ENCODE measurements at regions not wholly inside any gene's neighbourhood (a gene's known extent, or its start where the extent isn't known, plus 50 kb on each side); places are given as distances from the start of the nearest gene placed in this dataset.
A peak's percentile ranks its signal among the peaks of the same experiment; 100 is the strongest.

GRCh38 chr6:40152701-40153436, 218.6 kb upstream of the MOCS1 start:
- Histone ChIP-seq H3K27me3 (replicated peaks; ENCODE audit: control insufficient read depth, insufficient read depth, low read length) (no peaks in the 10 kb centered on the region), H3K4me3 (replicated peaks; ENCODE audit: low read depth, low read length) (no peak overlapping the region), H3K36me3 (ENCODE audit: control insufficient read depth, insufficient read depth, low read length) (no peaks in the 10 kb centered on the region)
- TF ChIP-seq CTCF (IDR thresholded peaks at IDR 0.05; ENCODE audit: insufficient read depth, low read length, poor library complexity, severe bottlenecking): no peak
- no peak for DNase-seq (ENCODE audit: extremely low read depth, insufficient read length)

DNA sequence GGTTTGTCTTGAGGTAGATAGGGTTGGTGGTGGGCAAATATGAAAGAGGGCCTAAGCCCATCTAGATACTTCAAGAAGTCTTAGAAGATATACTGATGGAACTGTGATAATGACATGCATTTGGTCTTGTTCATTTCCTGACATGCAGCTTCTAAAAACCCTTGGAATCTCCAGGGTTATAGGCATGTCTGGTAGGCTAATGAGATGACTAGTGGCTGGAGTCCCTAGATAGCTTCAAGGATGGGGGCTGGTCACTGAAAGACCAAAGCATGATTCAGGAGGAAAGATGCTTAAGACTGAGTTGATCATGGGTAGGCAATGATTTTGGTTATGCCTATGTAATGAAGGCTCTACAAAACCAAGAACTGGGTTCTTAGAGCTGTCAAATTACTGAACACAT, 217.9 kb upstream of the MOCS1 start:
- no peak for TF ChIP-seq CTCF (IDR thresholded peaks at IDR 0.05; ENCODE audit: insufficient read depth, low read length, poor library complexity, severe bottlenecking)
- no peaks in the 10 kb centered on the region for H3K36me3 ChIP-seq (ENCODE audit: control insufficient read depth, insufficient read depth, low read length)
- DNase-seq (ENCODE audit: extremely low read depth, insufficient read length): no peak
- no peak overlapping the region for H3K4me3 ChIP-seq (replicated peaks; ENCODE audit: low read depth, low read length)
- H3K27me3 ChIP-seq (replicated peaks; ENCODE audit: control insufficient read depth, insufficient read depth, low read length): no peaks in the 10 kb centered on the region

DNA sequence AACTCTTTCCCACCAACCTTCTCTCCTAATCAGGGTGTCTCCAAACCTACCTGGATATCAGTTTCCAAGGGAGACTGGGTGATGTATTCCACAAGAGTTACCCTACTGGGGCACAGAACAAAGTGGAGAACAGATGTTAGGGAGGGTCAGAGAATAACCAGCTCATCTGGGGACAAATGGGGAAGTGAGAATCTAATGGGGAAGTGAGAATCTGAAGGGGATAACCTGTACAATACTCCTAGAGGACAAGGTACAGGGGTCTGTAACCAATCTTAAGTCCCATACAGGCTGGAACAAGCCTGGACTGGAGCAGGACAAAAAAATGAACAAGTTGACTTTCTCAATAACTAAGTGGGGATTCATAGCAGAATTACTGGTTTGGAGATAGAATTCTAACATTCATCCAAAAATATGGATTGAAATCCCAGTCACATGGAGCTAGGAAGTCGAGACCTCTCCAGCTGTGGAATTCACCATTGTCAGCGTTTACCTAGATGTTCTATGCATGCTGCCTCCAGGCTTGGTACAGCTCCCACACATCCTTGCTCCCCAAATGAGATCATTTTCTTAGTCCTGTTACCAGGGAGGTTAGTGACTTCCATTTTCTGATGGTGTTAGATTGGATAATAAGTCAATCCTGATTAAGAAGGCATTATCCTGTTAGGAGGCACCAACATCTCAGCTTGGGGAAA, 214.8 kb upstream of the MOCS1 start:
- peak; percentile 43 for DNase-seq (ENCODE audit: extremely low read depth, insufficient read length)
- Histone ChIP-seq H3K4me3 (replicated peaks; ENCODE audit: low read depth, low read length) (no peak overlapping the region), H3K36me3 (ENCODE audit: control insufficient read depth, insufficient read depth, low read length) (no peaks in the 10 kb centered on the region), H3K27me3 (replicated peaks; ENCODE audit: control insufficient read depth, insufficient read depth, low read length) (no peaks in the 10 kb centered on the region)
- no peak for TF ChIP-seq CTCF (IDR thresholded peaks at IDR 0.05; ENCODE audit: insufficient read depth, low read length, poor library complexity, severe bottlenecking)

- Histone ChIP-seq H3K36me3 (ENCODE audit: control insufficient read depth, insufficient read depth, low read length) (no peaks in the 10 kb centered on the region), H3K27me3 (replicated peaks; ENCODE audit: control insufficient read depth, insufficient read depth, low read length) (no peaks in the 10 kb centered on the region), H3K4me3 (replicated peaks; ENCODE audit: low read depth, low read length) (no peak overlapping the region)
- no peak for DNase-seq (ENCODE audit: extremely low read depth, insufficient read length)
- TF ChIP-seq CTCF (IDR thresholded peaks at IDR 0.05; ENCODE audit: insufficient read depth, low read length, poor library complexity, severe bottlenecking): no peak
Observed at GRCh38 chr6:40146902-40147301, 212.6 kb upstream of the MOCS1 start.

DNA sequence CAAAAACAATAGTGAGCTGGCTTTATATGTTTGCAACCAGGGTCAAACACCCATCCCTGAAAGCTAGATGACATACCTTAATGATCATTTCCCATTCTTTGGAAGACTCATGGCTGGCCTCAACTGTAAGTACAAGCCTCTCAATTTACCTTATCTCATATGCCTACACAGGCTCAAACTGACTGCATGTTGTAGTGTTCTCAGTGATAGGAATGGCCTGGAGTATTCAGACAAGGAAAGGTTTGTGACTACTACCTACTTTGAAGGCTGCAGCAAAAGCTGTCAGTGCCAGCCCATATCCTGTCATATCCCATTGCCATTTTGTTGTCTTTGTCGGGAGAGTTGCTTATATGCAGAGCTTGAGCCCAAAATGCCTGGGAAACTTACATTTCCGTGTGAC, 205.2 kb upstream of the MOCS1 start:
- TF ChIP-seq CTCF (IDR thresholded peaks at IDR 0.05; ENCODE audit: insufficient read depth, low read length, poor library complexity, severe bottlenecking): no peak
- Histone ChIP-seq H3K27me3 (replicated peaks; ENCODE audit: control insufficient read depth, insufficient read depth, low read length) (no peaks in the 10 kb centered on the region), H3K36me3 (ENCODE audit: control insufficient read depth, insufficient read depth, low read length) (no peaks in the 10 kb centered on the region), H3K4me3 (replicated peaks; ENCODE audit: low read depth, low read length) (no peak overlapping the region)
- DNase-seq (ENCODE audit: extremely low read depth, insufficient read length): no peak
